ENCODE measurements at regions not wholly inside any gene's neighbourhood (a gene's known extent, or its start where the extent isn't known, plus 50 kb on each side); places are given as distances from the start of the nearest gene placed in this dataset.
"Not testable (repeated sequence)": the region's sequence is repeated elsewhere in the genome, so short reads cannot be mapped to it uniquely, and the experiment has no call there.

DNA sequence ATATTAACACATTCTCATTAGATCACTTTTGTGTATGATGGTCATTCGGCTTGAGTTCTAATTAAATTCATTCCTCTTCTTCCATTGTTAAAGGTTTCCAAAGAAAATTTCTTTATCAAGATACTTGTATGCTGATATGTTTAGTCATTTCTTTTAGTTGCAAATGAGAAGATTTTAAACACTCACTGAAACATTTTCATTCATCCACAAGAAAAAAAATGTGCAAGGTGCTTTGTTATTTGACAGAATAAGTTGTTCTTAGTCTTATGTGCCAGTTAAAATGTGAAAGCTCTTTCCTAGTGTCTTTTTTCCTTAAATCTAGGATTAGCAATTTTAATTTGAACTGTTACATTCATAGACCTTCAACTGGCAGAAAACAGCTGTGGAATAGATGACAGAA is 727.0 kb upstream of the NEGR1 start:
- H3K36me3 ChIP-seq (replicated peaks) = no peaks in the 10 kb centered on the region
- in situ Hi-C loops (cut with HindIII; ENCODE audit: low pct_ligation_motif_present, low sequenced_read_pairs) = no loop called here
- H3K4me3 ChIP-seq (ENCODE audit: low read depth, low read length) = no peak overlapping the region
- no peak overlapping the region for H3K27ac ChIP-seq
- no peaks in the 10 kb centered on the region for H3K27me3 ChIP-seq (replicated peaks)
- no peak for DNase-seq
- TF ChIP-seq CTCF (IDR thresholded peaks at IDR 0.05; ENCODE audit: low read depth, low read length, missing control alignments) = no peak

DNA sequence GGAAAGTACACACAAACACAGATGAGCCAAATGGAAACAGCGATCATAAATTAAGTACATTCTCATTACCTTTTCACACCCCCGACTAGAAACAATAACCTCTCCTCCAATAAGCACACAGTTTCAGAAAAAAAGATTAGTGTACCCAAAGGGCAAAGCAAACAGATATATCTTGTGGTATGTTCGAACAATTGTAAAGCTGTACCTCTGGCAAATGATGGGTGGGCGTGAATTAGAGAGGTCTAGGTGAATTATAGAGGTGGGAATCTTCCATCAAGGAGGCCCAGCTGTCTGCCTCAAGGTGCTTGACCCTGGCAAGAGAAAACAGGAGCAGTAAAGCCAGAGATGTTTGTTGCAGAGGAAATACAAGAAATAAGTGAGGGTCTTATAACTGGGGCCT is 715.3 kb upstream of the NEGR1 start:
- in situ Hi-C loops (cut with HindIII; ENCODE audit: low pct_ligation_motif_present, low sequenced_read_pairs) = no loop called here
- Histone ChIP-seq H3K27ac (no peak overlapping the region), H3K27me3 (replicated peaks) (no peaks in the 10 kb centered on the region), H3K36me3 (replicated peaks) (no peaks in the 10 kb centered on the region), H3K4me3 (ENCODE audit: low read depth, low read length) (no peak overlapping the region)
- no peak for DNase-seq
- no peak for TF ChIP-seq CTCF (IDR thresholded peaks at IDR 0.05; ENCODE audit: low read depth, low read length, missing control alignments)

DNA sequence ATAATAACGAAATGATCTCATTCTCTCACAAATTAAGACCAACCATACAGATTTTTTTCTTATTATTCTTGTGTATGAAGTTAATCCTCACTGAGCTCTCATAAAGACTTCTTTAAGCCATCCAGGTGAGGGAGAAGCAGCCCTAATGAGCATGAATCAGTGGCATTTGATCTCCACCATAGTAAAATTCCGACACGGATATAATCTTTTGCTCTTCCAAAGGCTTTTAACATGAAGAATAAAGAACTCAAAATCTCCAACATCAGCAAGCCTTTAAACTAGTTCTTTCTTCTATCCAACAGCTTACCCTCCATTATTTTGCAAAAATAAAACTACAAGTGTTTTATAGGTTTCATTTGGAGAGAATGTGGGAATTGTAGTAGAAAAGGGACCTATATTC is 714.7 kb upstream of the NEGR1 start:
- no peak for TF ChIP-seq CTCF (IDR thresholded peaks at IDR 0.05; ENCODE audit: low read depth, low read length, missing control alignments)
- H3K27ac ChIP-seq = no peak overlapping the region
- DNase-seq = no peak
- H3K4me3 ChIP-seq (ENCODE audit: low read depth, low read length) = no peak overlapping the region
- in situ Hi-C loops (cut with HindIII; ENCODE audit: low pct_ligation_motif_present, low sequenced_read_pairs) = no loop called here
- H3K36me3 ChIP-seq (replicated peaks) = no peaks in the 10 kb centered on the region
- no peaks in the 10 kb centered on the region for H3K27me3 ChIP-seq (replicated peaks)

GRCh38 chr1:72987871-72988270 is 705.5 kb upstream of the NEGR1 start:
- DNase-seq; H3K4me3 ChIP-seq (ENCODE audit: low read depth, low read length); H3K36me3 ChIP-seq (replicated peaks); H3K27ac ChIP-seq; in situ Hi-C loops (cut with HindIII; ENCODE audit: low pct_ligation_motif_present, low sequenced_read_pairs); H3K27me3 ChIP-seq (replicated peaks): not testable (repeated sequence)

- no peak for DNase-seq
- H3K4me3 ChIP-seq (ENCODE audit: low read depth, low read length) = no peak overlapping the region
- no peak overlapping the region for H3K27ac ChIP-seq
- no peaks in the 10 kb centered on the region for H3K36me3 ChIP-seq (replicated peaks)
- H3K27me3 ChIP-seq (replicated peaks) = no peaks in the 10 kb centered on the region
- in situ Hi-C loops (cut with HindIII; ENCODE audit: low pct_ligation_motif_present, low sequenced_read_pairs) = no loop called here
- no peak for TF ChIP-seq CTCF (IDR thresholded peaks at IDR 0.05; ENCODE audit: low read depth, low read length, missing control alignments)
Measured at GRCh38 chr1:72986591-72987290, 704.4 kb upstream of the NEGR1 start.

DNA sequence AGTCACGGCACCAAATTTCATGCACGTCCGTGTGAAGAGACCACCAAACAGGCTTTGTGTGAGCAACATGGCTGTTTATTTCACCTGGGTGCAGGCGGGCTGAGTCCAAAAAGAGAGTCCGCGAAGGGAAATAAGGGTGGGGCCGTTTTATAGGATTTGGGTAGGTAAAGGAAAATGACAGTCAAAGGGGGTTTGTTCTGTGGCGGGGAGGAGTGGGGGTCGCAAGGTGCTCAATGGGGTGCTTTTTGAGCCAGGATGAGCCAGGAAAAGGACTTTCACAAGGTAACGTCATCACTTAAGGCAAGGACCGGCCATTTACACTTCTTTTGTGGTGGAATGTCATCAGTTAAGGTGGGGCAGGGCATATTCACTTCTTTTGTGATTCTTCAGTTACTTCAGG is 702.7 kb upstream of the NEGR1 start:
- in situ Hi-C loops (cut with HindIII; ENCODE audit: low pct_ligation_motif_present, low sequenced_read_pairs); H3K4me3 ChIP-seq (ENCODE audit: low read depth, low read length); H3K27ac ChIP-seq; H3K27me3 ChIP-seq (replicated peaks); H3K36me3 ChIP-seq (replicated peaks); DNase-seq: not testable (repeated sequence)

DNA sequence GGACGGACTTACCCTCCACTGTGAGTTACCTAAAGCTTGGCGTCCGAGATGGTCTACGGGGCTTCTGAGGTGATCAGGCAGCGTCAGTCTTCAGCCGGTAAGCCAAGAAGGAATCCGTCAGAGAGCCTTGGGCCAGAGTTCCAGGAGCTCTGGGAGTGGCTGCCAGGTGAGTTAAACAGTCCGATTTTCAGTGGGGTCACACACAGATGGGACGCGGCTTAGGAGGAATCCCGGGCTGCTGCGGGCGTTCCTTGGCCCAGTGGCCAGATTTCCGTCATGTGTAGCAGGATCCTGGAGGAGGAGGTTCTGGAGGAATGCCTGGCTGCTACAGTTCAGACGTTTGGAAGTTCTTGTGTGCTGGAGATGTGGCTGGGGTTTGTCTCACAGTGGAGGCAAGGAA is 700.7 kb upstream of the NEGR1 start:
- in situ Hi-C loops (cut with HindIII; ENCODE audit: low pct_ligation_motif_present, low sequenced_read_pairs); DNase-seq; H3K27ac ChIP-seq; H3K27me3 ChIP-seq (replicated peaks); H3K4me3 ChIP-seq (ENCODE audit: low read depth, low read length); H3K36me3 ChIP-seq (replicated peaks): not testable (repeated sequence)
